Hepatocyte (in vitro differentiated cells): ENCODE measurements at regions not wholly inside any gene's neighbourhood (a gene's known extent, or its start where the extent isn't known, plus 50 kb on each side); places are given as distances from the start of the nearest gene placed in this dataset.

ENCODE experiments used
- DNase-seq: peaks from one replicate; pipeline ENCODE4 v3.0.0-alpha.2; 2016; ENCODE audit warnings: low spot score
- H2AFZ ChIP-seq: fragments of 200-600 bp; sonication (generic); 2 replicates; pipeline ENCODE4 v1.6.0; 2016; ENCODE audit warnings: antibody characterized with exemption, mild to moderate bottlenecking
- H3K27ac ChIP-seq: fragments of 200-600 bp; sonication (generic); 2 replicates; pipeline ENCODE4 v1.5.1; 2016; ENCODE audit warnings: mild to moderate bottlenecking
- H3K27me3 ChIP-seq: fragments of 200-600 bp; sonication (generic); 2 replicates; pipeline ENCODE4 v1.6.1; 2016
- H3K36me3 ChIP-seq: fragments of 200-600 bp; sonication (generic); replicated peaks from 2 replicates; pipeline ENCODE4 v1.5.1; 2016; ENCODE audit warnings: low read depth; ENCODE audit not compliant: insufficient read depth
- H3K4me1 ChIP-seq: fragments of 200-600 bp; sonication (generic); 2 replicates; pipeline ENCODE4 v1.5.1; 2016; ENCODE audit warnings: mild to moderate bottlenecking, moderate library complexity; ENCODE audit not compliant: insufficient read depth
- H3K4me2 ChIP-seq: fragments of 200-600 bp; sonication (generic); 2 replicates; pipeline ENCODE4 v1.6.0; 2016
- H3K4me3 ChIP-seq: fragments of 200-600 bp; sonication (generic); 2 replicates; pipeline ENCODE4 v1.5.1; 2016; ENCODE audit warnings: mild to moderate bottlenecking
- H3K79me2 ChIP-seq: fragments of 200-600 bp; sonication (generic); 2 replicates; pipeline ENCODE4 v1.6.0; 2017; ENCODE audit warnings: mild to moderate bottlenecking
- H3K9me2 ChIP-seq: fragments of 200-600 bp; sonication (generic); replicated peaks from 2 replicates; pipeline ENCODE4 v1.6.0; 2017; ENCODE audit warnings: mild to moderate bottlenecking; ENCODE audit not compliant: insufficient read depth
- H3K9me3 ChIP-seq: fragments of 200-600 bp; sonication (generic); 2 replicates; pipeline ENCODE4 v1.5.1; 2016; ENCODE audit warnings: low read depth, mild to moderate bottlenecking
- H4K20me1 ChIP-seq: fragments of 200-600 bp; sonication (generic); 2 replicates; pipeline ENCODE4 v1.6.0; 2016; ENCODE audit warnings: mild to moderate bottlenecking; ENCODE audit not compliant: insufficient read depth, poor library complexity, severe bottlenecking
- CTCF ChIP-seq: fragments of 200-600 bp; sonication (generic); IDR thresholded peaks from 2 replicates; pipeline ENCODE4 v1.5.1; 2016; ENCODE audit warnings: antibody characterized with exemption, mild to moderate bottlenecking; ENCODE audit not compliant: poor library complexity
- EZH2 ChIP-seq: fragments of 200-600 bp; sonication (generic); IDR thresholded peaks from 2 replicates; pipeline ENCODE4 v1.6.1; 2016; ENCODE audit warnings: antibody characterized with exemption, mild to moderate bottlenecking, borderline replicate concordance
- EZH2phosphoT487 ChIP-seq: fragments of 200-600 bp; sonication (generic); IDR thresholded peaks from one replicate; pipeline ENCODE4 v1.6.1; 2018; ENCODE audit warnings: antibody characterized with exemption, mild to moderate bottlenecking, low read depth, moderate library complexity; ENCODE audit not compliant: unreplicated experiment, severe bottlenecking
- WGBS: methylation state at CpG from one replicate; pipeline ENCODE4 v1.1.6; 2016; ENCODE audit warnings: low lambda C conversion rate; ENCODE audit errors: missing lambda C conversion rate; 5-methylcytosine and 5-hydroxymethylcytosine counted together

- Histone ChIP-seq H3K4me1 (no peaks in the 10 kb centered on the region), H3K4me3 (no peak overlapping the region), H3K79me2 (no peaks in the 10 kb centered on the region), H3K9me3 (no peaks in the 10 kb centered on the region), H3K27ac (no peak overlapping the region), H3K4me2 (no peak overlapping the region), H4K20me1 (no peaks in the 10 kb centered on the region), H3K27me3 (peaks cover 58% of the 10 kb centered on the region), H2AFZ (no peak overlapping the region), H3K9me2 (no peaks in the 10 kb centered on the region), H3K36me3 (no peaks in the 10 kb centered on the region)
- DNase-seq: no peak
- TF ChIP-seq CTCF (no peak), EZH2 (no peak), EZH2phosphoT487 (no peak)
- 64% methylated on average over 9 of the region's 9 CpGs for WGBS
Measured at GRCh38 chr1:18561967-18562366, 68.7 kb upstream of the PAX7 start.

GRCh38 chr1:18564676-18565075 is 66.0 kb upstream of the PAX7 start:
- 61% methylated on average over 3 of the region's 3 CpGs for WGBS
- Histone ChIP-seq H3K4me3 (no peak overlapping the region), H3K79me2 (no peaks in the 10 kb centered on the region), H3K4me2 (no peak overlapping the region), H3K36me3 (no peaks in the 10 kb centered on the region), H3K9me3 (no peaks in the 10 kb centered on the region), H3K27ac (no peak overlapping the region), H2AFZ (no peak overlapping the region), H3K27me3 (peaks cover 33% of the 10 kb centered on the region), H4K20me1 (no peaks in the 10 kb centered on the region), H3K4me1 (no peaks in the 10 kb centered on the region), H3K9me2 (no peaks in the 10 kb centered on the region)
- TF ChIP-seq EZH2 (no peak), CTCF (no peak), EZH2phosphoT487 (no peak)
- no peak for DNase-seq

GRCh38 chr1:18565321-18565720 is 65.3 kb upstream of the PAX7 start:
- no peaks in the 10 kb centered on the region for H4K20me1 ChIP-seq
- WGBS: 89% methylated on average over 2 of the region's 2 CpGs

More at GRCh38 chr1:18565321-18565720, 65.3 kb upstream of the PAX7 start:
- no peak overlapping the region for H2AFZ ChIP-seq
- no peak overlapping the region for H3K27ac ChIP-seq
- H3K36me3 ChIP-seq: no peaks in the 10 kb centered on the region
- no peak for DNase-seq
- no peaks in the 10 kb centered on the region for H3K9me3 ChIP-seq
- H3K4me1 ChIP-seq: no peaks in the 10 kb centered on the region
- no peak overlapping the region for H3K4me2 ChIP-seq
- TF ChIP-seq CTCF (no peak), EZH2 (no peak), EZH2phosphoT487 (no peak)
- no peaks in the 10 kb centered on the region for H3K9me2 ChIP-seq
- H3K4me3 ChIP-seq: no peak overlapping the region
- H3K79me2 ChIP-seq: no peaks in the 10 kb centered on the region
- H3K27me3 ChIP-seq: peaks cover 27% of the 10 kb centered on the region
